ENCODE measurements at regions not wholly inside any gene's neighbourhood (a gene's known extent, or its start where the extent isn't known, plus 50 kb on each side); places are given as distances from the start of the nearest gene placed in this dataset.

- Histone ChIP-seq H3K4me3 (replicated peaks in 1 of 3; ENCODE audit: low read depth in 2 of 3, low read length in 3 of 3) (no peak overlapping the region), H3K9me3 (replicated peaks in 1 of 2; ENCODE audit: control insufficient read depth in 1 of 2, insufficient read depth in 1 of 2, low read length in 2 of 2) (peaks cover 4 to 5% of the 10 kb centered on the region in 2 donors), H3K4me1 (ENCODE audit: control insufficient read depth in 1 of 2, insufficient read depth in 2 of 2, low read length in 2 of 2) (no peaks in the 10 kb centered on the region), H2AFZ (ENCODE audit: insufficient read depth, low read depth, low read length, poor library complexity, severe bottlenecking) (no peak overlapping the region), H3K27ac (ENCODE audit: low read depth in 1 of 2, low read length in 2 of 2) (no peak overlapping the region), H3K79me2 (ENCODE audit: insufficient read depth, low read length) (no peaks in the 10 kb centered on the region), H4K20me1 (ENCODE audit: insufficient read depth, low read length) (no peaks in the 10 kb centered on the region), H3K4me2 (replicated peaks; ENCODE audit: extremely low read depth, low read length, poor library complexity, severe bottlenecking) (no peak overlapping the region), H3K27me3 (ENCODE audit: control insufficient read depth in 2 of 2, insufficient read depth in 2 of 2, low read length in 2 of 2) (no peaks in the 10 kb centered on the region), H3K36me3 (replicated peaks in 1 of 2; ENCODE audit: control insufficient read depth in 1 of 2, insufficient read depth in 2 of 2, low read length in 2 of 2) (no peaks in the 10 kb centered on the region), H3K9ac (ENCODE audit: insufficient read depth, low read length, poor library complexity, severe bottlenecking) (no peak overlapping the region)
- intact Hi-C loops (cut with micrococcal nuclease) = no loop called here
- no peak for DNase-seq
- Mint-ChIP-seq H3K36me3 (no peaks in the 10 kb centered on the region), H3K9me3 (peaks cover 0 to 8% (median 3%) of the 10 kb centered on the region in 7 donors), H3K27ac (no peak overlapping the region), H3K27me3 (ENCODE audit: low read depth in 3 of 3) (no peaks in the 10 kb centered on the region), H3K4me1 (no peaks in the 10 kb centered on the region), H3K4me3 (no peak overlapping the region)
- WGBS (ENCODE audit: insufficient coverage) = 100% methylated on average over 1 of the region's 4 CpGs
- TF ChIP-seq CTCF (IDR thresholded peaks at IDR 0.05) = no peak
Observed at GRCh38 chr5:63286724-63287123, 675.5 kb downstream of the HTR1A start.

GRCh38 chr5:63263411-63263810 lies 684.8 kb downstream of the LRRC70 start:
- DNase-seq = no peak
- WGBS (ENCODE audit: insufficient coverage) = no CpG with 5 or more reads among the region's 2 CpGs
- H3K4me1 ChIP-seq (ENCODE audit: control insufficient read depth in 1 of 2, insufficient read depth in 2 of 2, low read length in 2 of 2) = no peaks in the 10 kb centered on the region
- Mint-ChIP-seq H3K36me3 (no peaks in the 10 kb centered on the region), H3K9me3 (peaks cover 0 to 3% (median 2%) of the 10 kb centered on the region in 7 donors), H3K4me3 (no peak overlapping the region), H3K27ac (no peak overlapping the region), H3K27me3 (ENCODE audit: low read depth in 3 of 3) (peaks cover 0 to 2% (median 0%) of the 10 kb centered on the region in 3 donors), H3K4me1 (no peaks in the 10 kb centered on the region)
- no peaks in the 10 kb centered on the region for H3K36me3 ChIP-seq (replicated peaks in 1 of 2; ENCODE audit: control insufficient read depth in 1 of 2, insufficient read depth in 2 of 2, low read length in 2 of 2)
- no peaks in the 10 kb centered on the region for H3K9me3 ChIP-seq (replicated peaks in 1 of 2; ENCODE audit: control insufficient read depth in 1 of 2, insufficient read depth in 1 of 2, low read length in 2 of 2)
- no peak overlapping the region for H3K4me3 ChIP-seq (replicated peaks in 1 of 3; ENCODE audit: low read depth in 2 of 3, low read length in 3 of 3)
- TF ChIP-seq CTCF (IDR thresholded peaks at IDR 0.05) = no peak
- no peak overlapping the region for H3K4me2 ChIP-seq (replicated peaks; ENCODE audit: extremely low read depth, low read length, poor library complexity, severe bottlenecking)
- H2AFZ ChIP-seq (ENCODE audit: insufficient read depth, low read depth, low read length, poor library complexity, severe bottlenecking) = no peak overlapping the region
- H3K9ac ChIP-seq (ENCODE audit: insufficient read depth, low read length, poor library complexity, severe bottlenecking) = no peak overlapping the region
- no peaks in the 10 kb centered on the region for H4K20me1 ChIP-seq (ENCODE audit: insufficient read depth, low read length)
- intact Hi-C loops (cut with micrococcal nuclease) = no loop called here
- no peaks in the 10 kb centered on the region for H3K27me3 ChIP-seq (ENCODE audit: control insufficient read depth in 2 of 2, insufficient read depth in 2 of 2, low read length in 2 of 2)
- no peak overlapping the region for H3K27ac ChIP-seq (ENCODE audit: low read depth in 1 of 2, low read length in 2 of 2)
- H3K79me2 ChIP-seq (ENCODE audit: insufficient read depth, low read length) = no peaks in the 10 kb centered on the region

Data from CD14-positive monocyte (primary cell).